SU-DHL-6 (cell line): ENCODE measurements at regions not wholly inside any gene's neighbourhood (a gene's known extent, or its start where the extent isn't known, plus 50 kb on each side); places are given as distances from the start of the nearest gene placed in this dataset.

Experiments
- CTCF ChIP-seq: fragments of 200-600 bp; sonication (generic); IDR thresholded peaks from one replicate; pipeline ENCODE4 v1.5.1; 2017; ENCODE audit warnings: antibody characterized with exemption, mild to moderate bottlenecking, low read length, moderate library complexity; ENCODE audit not compliant: insufficient read depth, poor library complexity, severe bottlenecking
- EZH2phosphoT487 ChIP-seq: fragments of 200-600 bp; sonication (generic), shearing (Covaris generic); conservative IDR thresholded peaks from 2 replicates; pipeline ENCODE4 v1.6.1; 2018; ENCODE audit warnings: mild to moderate bottlenecking, antibody characterized with exemption, low read length, moderate library complexity, mixed read lengths

- TF ChIP-seq CTCF: no peak
- TF ChIP-seq EZH2phosphoT487: no peak
These were observed 178.6 kb upstream of the SALL3 start for GRCh38 chr18:78801011-78801410.
